ENCODE measurements at regions not wholly inside any gene's neighbourhood (a gene's known extent, or its start where the extent isn't known, plus 50 kb on each side); places are given as distances from the start of the nearest gene placed in this dataset.

DNA sequence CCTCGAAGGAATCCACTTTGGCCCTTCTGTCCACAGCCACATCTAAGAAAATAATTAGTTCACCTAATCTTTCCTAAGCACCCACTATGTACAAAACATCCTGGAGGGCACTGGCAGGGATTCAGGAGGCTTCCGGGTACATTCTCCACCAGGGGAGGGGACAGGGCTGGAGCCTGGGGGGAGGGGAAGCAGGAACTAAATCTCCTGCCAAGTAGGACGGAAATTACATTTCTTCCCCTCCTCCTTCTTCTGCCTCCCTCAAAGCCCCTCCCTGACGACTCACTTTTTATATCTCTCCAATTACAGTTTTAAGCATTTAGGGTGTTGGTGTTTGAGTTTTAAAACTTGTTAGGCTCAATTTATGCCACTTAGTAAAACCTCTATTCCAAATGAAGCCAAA is 203.1 kb downstream of the BCOR start:
- intact Hi-C loops (cut with micrococcal nuclease): no loop called here

DNA sequence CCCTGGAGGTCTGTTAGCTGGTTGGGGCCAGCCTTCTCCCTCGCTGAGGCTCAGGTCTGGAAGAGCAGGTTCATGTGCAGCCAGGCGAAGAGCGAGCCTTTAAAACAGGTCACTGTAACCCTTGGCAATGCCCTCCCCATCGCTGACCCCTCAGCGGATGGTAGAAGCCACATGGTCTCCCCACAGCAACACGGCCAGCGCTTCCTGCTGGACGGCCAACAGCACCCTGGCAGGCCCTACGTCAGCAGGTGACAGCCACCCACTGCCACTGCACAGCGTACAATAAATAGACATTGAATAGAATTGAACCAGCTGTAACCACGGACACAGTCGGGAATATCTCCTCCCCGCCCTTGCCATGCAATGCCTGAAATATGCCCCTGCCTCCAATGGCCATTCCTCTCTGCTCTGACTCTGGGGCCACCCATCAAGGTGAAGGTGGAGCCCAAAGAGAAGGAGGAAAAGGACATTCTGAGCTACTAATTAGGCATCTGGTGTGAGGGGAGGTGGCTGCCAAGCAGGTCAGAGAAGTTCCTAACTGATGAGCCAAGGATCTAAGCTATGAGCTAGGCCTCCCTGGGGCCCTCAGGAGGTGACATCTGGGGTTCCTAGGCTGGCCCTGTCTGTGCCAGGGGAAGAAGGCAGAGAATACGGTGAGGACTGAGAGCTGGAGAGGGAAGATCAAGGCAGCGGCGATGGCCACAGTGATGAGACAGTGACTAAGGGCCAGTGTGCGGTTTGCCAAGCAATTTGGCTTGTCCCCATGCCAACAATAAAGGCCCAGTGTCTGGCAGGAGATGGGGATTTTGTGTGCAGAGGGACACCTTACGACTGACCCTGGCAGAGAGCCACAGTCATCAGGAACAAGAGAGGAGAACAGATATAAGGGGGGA is 202.3 kb downstream of the BCOR start:
- intact Hi-C loops (cut with micrococcal nuclease) (no loop called here), in situ Hi-C loops (cut with MboI) (no loop called here)
- BruUV-seq (replicated peaks): no TSS peak
- ChIA-PET CTCF (ENCODE audit: low intra/inter-chr PET ratio) (no interaction called here), POLR2A (no interaction called here)
- Histone ChIP-seq H3K4me1 (replicated peaks in 1 of 2; ENCODE audit: control insufficient read depth in 2 of 2, insufficient read depth in 2 of 2, low read length in 2 of 2) (peaks cover 0 to 10% of the 10 kb centered on the region in 2 experiments; a peak in 3 of 5 replicates), H3K36me3 (ENCODE audit: control insufficient read depth, insufficient read depth, low read length) (no peaks in the 10 kb centered on the region), H3K9me3 (replicated peaks; ENCODE audit: control insufficient read depth, insufficient read depth, low read depth, low read length) (no peaks in the 10 kb centered on the region), H3K79me2 (ENCODE audit: control insufficient read depth, insufficient read depth, low read length) (no peaks in the 10 kb centered on the region), H3K27ac (ENCODE audit: extremely low read depth, low read depth, low read length) (no peak overlapping the region), H3K9me1 (ENCODE audit: control insufficient read depth, insufficient read depth, low read length) (no peaks in the 10 kb centered on the region), H3K9ac (ENCODE audit: insufficient read depth in 1 of 2, low read depth in 2 of 2, low read length in 2 of 2) (no peak overlapping the region), H3K4me3 (no peak overlapping the region), H3K4me2 (ENCODE audit: insufficient read depth, low read length) (no peak overlapping the region), H2AFZ (ENCODE audit: low read depth, low read length) (no peak overlapping the region), H4K20me1 (replicated peaks; ENCODE audit: control insufficient read depth, insufficient read depth, low read length) (no peaks in the 10 kb centered on the region), H3K27me3 (ENCODE audit: control insufficient read depth in 2 of 2, insufficient read depth in 2 of 2, low read length in 2 of 2) (peaks cover 0 to 3% of the 10 kb centered on the region in 2 experiments; a peak in 1 of 5 replicates)
- FAIRE-seq: no peak
- no peak for DNase-seq (ENCODE audit: extremely low read depth in 1 of 4, low spot score in 3 of 4)
- ATAC-seq: no peak
- 43% methylated on average over 15 of the region's 18 CpGs for WGBS (ENCODE audit: insufficient coverage, low coverage, missing lambda C conversion rate)
- TF ChIP-seq BDP1 (IDR thresholded peaks at IDR 0.05; ENCODE audit: insufficient read depth, insufficient read length): no peak

More for the DNA sequence above, 203.1 kb downstream of the BCOR start:
- Histone ChIP-seq H3K27me3 (ENCODE audit: control insufficient read depth in 2 of 2, insufficient read depth in 2 of 2, low read length in 2 of 2) (no peaks in the 10 kb centered on the region; a peak in 1 of 5 replicates), H2AFZ (ENCODE audit: low read depth, low read length) (no peak overlapping the region), H3K4me3 (no peak overlapping the region), H3K4me1 (replicated peaks in 1 of 2; ENCODE audit: control insufficient read depth in 2 of 2, insufficient read depth in 2 of 2, low read length in 2 of 2) (peaks cover 0 to 10% of the 10 kb centered on the region in 2 experiments; a peak in 2 of 5 replicates), H3K79me2 (ENCODE audit: control insufficient read depth, insufficient read depth, low read length) (no peaks in the 10 kb centered on the region), H3K27ac (ENCODE audit: extremely low read depth, low read depth, low read length) (no peak overlapping the region), H3K36me3 (ENCODE audit: control insufficient read depth, insufficient read depth, low read length) (no peaks in the 10 kb centered on the region), H3K4me2 (ENCODE audit: insufficient read depth, low read length) (no peak overlapping the region), H3K9ac (ENCODE audit: insufficient read depth in 1 of 2, low read depth in 2 of 2, low read length in 2 of 2) (no peak overlapping the region), H3K9me1 (ENCODE audit: control insufficient read depth, insufficient read depth, low read length) (no peaks in the 10 kb centered on the region), H3K9me3 (replicated peaks; ENCODE audit: control insufficient read depth, insufficient read depth, low read depth, low read length) (no peaks in the 10 kb centered on the region), H4K20me1 (replicated peaks; ENCODE audit: control insufficient read depth, insufficient read depth, low read length) (no peaks in the 10 kb centered on the region)
- FAIRE-seq (no peak), ATAC-seq (no peak), DNase-seq (ENCODE audit: extremely low read depth in 1 of 4, low spot score in 3 of 4) (no peak)
- POLR2A ChIA-PET: no interaction called here
- BruUV-seq (replicated peaks): no TSS peak
- 35% methylated on average over 3 of the region's 4 CpGs for WGBS (ENCODE audit: insufficient coverage, low coverage, missing lambda C conversion rate)
- in situ Hi-C loops (cut with MboI): no loop called here
- TF ChIP-seq, protein P1, sequence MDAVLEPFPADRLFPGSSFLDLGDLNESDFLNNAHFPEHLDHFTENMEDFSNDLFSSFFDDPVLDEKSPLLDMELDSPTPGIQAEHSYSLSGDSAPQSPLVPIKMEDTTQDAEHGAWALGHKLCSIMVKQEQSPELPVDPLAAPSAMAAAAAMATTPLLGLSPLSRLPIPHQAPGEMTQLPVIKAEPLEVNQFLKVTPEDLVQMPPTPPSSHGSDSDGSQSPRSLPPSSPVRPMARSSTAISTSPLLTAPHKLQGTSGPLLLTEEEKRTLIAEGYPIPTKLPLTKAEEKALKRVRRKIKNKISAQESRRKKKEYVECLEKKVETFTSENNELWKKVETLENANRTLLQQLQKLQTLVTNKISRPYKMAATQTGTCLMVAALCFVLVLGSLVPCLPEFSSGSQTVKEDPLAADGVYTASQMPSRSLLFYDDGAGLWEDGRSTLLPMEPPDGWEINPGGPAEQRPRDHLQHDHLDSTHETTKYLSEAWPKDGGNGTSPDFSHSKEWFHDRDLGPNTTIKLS (IDR thresholded peaks at IDR 0.05; ENCODE audit: borderline replicate concordance, low read depth): no peak
- CTCF ChIA-PET (ENCODE audit: low intra/inter-chr PET ratio): no interaction called here
